Neural progenitor cell (in vitro differentiated cells): ENCODE measurements at regions not wholly inside any gene's neighbourhood (a gene's known extent, or its start where the extent isn't known, plus 50 kb on each side); places are given as distances from the start of the nearest gene placed in this dataset.

Experiments used
- DNase-seq: peaks from one replicate; pipeline ENCODE4 v3.0.0-alpha.2; 2016; ENCODE audit warnings: low spot score
- H2AFZ ChIP-seq: fragments of 200-600 bp; sonication (generic); replicated peaks from 2 replicates; pipeline ENCODE4 v1.6.1; 2016; ENCODE audit warnings: antibody characterized with exemption
- H3F3A ChIP-seq: fragments of 200-600 bp; sonication (generic); 2 replicates; pipeline ENCODE4 v1.6.1; 2016; ENCODE audit warnings: antibody characterized with exemption, low read depth
- H3K27ac ChIP-seq: fragments of 200-600 bp; sonication (generic); 2 replicates; pipeline ENCODE4 v1.5.1; 2016; ENCODE audit warnings: mild to moderate bottlenecking
- H3K27me3 ChIP-seq: fragments of 200-600 bp; sonication (generic); 2 replicates; pipeline ENCODE4 v1.6.1; 2016; ENCODE audit warnings: mild to moderate bottlenecking, moderate library complexity
- H3K36me3 ChIP-seq: fragments of 200-600 bp; sonication (generic); 2 replicates; pipeline ENCODE4 v1.5.1; 2016
- H3K4me1 ChIP-seq: fragments of 200-600 bp; sonication (generic); 2 replicates; pipeline ENCODE4 v1.6.1; 2016; ENCODE audit warnings: mixed run types
- H3K4me2 ChIP-seq: fragments of 200-600 bp; sonication (generic); 2 replicates; pipeline ENCODE4 v1.6.1; 2016
- H3K4me3 ChIP-seq: fragments of 200-600 bp; sonication (generic); 2 replicates; pipeline ENCODE4 v1.5.1; 2016
- H3K79me2 ChIP-seq: fragments of 200-600 bp; sonication (generic); 2 replicates; pipeline ENCODE4 v1.6.1; 2016; ENCODE audit warnings: low read depth
- H3K9ac ChIP-seq: fragments of 200-600 bp; sonication (generic); 2 replicates; pipeline ENCODE4 v1.6.1; 2016
- H3K9me3 ChIP-seq: fragments of 200-600 bp; sonication (generic); 2 replicates; pipeline ENCODE4 v1.5.1; 2016; ENCODE audit warnings: low read depth
- H4K20me1 ChIP-seq: fragments of 200-600 bp; sonication (generic); 2 replicates; pipeline ENCODE4 v1.6.1; 2016; ENCODE audit warnings: low read depth
- H3K27ac Mint-ChIP-seq: 3 replicates; pipeline ENCODE4 v1.8.0; 2021; ENCODE audit warnings: mixed read lengths
- H3K27me3 Mint-ChIP-seq: 2 replicates; pipeline ENCODE4 v1.8.0; 2022; ENCODE audit warnings: low read depth, mild to moderate bottlenecking, inconsistent platforms, moderate library complexity, mixed read lengths; ENCODE audit not compliant: insufficient read depth
- H3K36me3 Mint-ChIP-seq: 3 replicates; pipeline ENCODE4 v1.8.0; 2021; ENCODE audit warnings: mixed read lengths
- H3K4me1 Mint-ChIP-seq: 3 replicates; pipeline ENCODE4 v1.8.0; 2021; ENCODE audit warnings: mixed read lengths
- H3K4me3 Mint-ChIP-seq: 3 replicates; pipeline ENCODE4 v1.8.0; 2021; ENCODE audit warnings: mild to moderate bottlenecking, moderate library complexity, mixed read lengths
- H3K9me3 Mint-ChIP-seq: 3 replicates; pipeline ENCODE4 v1.8.0; 2020; ENCODE audit warnings: mixed read lengths
- EZH2 ChIP-seq: fragments of 200-600 bp; sonication (generic); IDR thresholded peaks from 2 replicates; pipeline ENCODE4 v1.6.1; 2017; ENCODE audit warnings: antibody characterized with exemption, mild to moderate bottlenecking, moderate library complexity
- EZH2phosphoT487 ChIP-seq: fragments of 200-600 bp; sonication (generic); IDR thresholded peaks from 2 replicates; pipeline ENCODE4 v1.6.1; 2017; ENCODE audit warnings: antibody characterized with exemption
- TF ChIP-seq, protein P1 (sequence below): fragments of 200-600 bp; sonication (generic); IDR thresholded peaks from 2 replicates; pipeline ENCODE4 v1.5.1; 2017; ENCODE audit warnings: antibody characterized with exemption, mild to moderate bottlenecking

DNA sequence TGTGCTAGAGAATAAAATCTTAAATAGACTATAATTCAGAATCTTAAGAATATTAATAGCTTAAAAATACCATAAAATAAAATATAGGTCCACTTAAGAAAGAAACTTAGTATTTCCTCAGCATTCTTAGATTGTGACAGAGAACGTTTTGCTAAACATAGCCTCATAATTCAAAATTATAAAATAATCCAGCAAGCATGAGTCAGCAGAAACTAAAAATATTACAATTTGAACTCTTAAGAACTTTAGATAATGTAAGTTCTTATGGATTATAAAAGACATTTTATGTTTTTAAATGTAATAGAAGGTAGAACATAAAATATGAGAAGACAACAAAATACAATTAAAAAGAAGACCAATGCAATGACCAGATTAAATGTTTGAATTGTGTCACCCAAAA is 164.5 kb upstream of the MC4R start:
- no peak overlapping the region for H3K4me3 Mint-ChIP-seq
- no peak overlapping the region for H2AFZ ChIP-seq
- H3K9me3 ChIP-seq, result no peaks in the 10 kb centered on the region
- H3K27me3 Mint-ChIP-seq, result no peaks in the 10 kb centered on the region
- no peak overlapping the region for H3K4me3 ChIP-seq
- no peak overlapping the region for H3K4me2 ChIP-seq
- no peak overlapping the region for H3K27ac Mint-ChIP-seq
- no peaks in the 10 kb centered on the region for H3K36me3 Mint-ChIP-seq
- H3K27ac ChIP-seq, result no peak overlapping the region
- no peak for TF ChIP-seq EZH2phosphoT487
- TF ChIP-seq EZH2, result no peak
- TF ChIP-seq, protein P1, sequence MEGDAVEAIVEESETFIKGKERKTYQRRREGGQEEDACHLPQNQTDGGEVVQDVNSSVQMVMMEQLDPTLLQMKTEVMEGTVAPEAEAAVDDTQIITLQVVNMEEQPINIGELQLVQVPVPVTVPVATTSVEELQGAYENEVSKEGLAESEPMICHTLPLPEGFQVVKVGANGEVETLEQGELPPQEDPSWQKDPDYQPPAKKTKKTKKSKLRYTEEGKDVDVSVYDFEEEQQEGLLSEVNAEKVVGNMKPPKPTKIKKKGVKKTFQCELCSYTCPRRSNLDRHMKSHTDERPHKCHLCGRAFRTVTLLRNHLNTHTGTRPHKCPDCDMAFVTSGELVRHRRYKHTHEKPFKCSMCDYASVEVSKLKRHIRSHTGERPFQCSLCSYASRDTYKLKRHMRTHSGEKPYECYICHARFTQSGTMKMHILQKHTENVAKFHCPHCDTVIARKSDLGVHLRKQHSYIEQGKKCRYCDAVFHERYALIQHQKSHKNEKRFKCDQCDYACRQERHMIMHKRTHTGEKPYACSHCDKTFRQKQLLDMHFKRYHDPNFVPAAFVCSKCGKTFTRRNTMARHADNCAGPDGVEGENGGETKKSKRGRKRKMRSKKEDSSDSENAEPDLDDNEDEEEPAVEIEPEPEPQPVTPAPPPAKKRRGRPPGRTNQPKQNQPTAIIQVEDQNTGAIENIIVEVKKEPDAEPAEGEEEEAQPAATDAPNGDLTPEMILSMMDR, result no peak
- no peaks in the 10 kb centered on the region for H3K9me3 Mint-ChIP-seq
- no peaks in the 10 kb centered on the region for H3K4me1 Mint-ChIP-seq
- no peak for DNase-seq
- no peaks in the 10 kb centered on the region for H3K4me1 ChIP-seq
- H4K20me1 ChIP-seq, result no peaks in the 10 kb centered on the region
- no peaks in the 10 kb centered on the region for H3K79me2 ChIP-seq
- H3K9ac ChIP-seq, result no peak overlapping the region
- H3F3A ChIP-seq, result no peaks in the 10 kb centered on the region
- H3K27me3 ChIP-seq, result no peaks in the 10 kb centered on the region
- no peaks in the 10 kb centered on the region for H3K36me3 ChIP-seq

DNA sequence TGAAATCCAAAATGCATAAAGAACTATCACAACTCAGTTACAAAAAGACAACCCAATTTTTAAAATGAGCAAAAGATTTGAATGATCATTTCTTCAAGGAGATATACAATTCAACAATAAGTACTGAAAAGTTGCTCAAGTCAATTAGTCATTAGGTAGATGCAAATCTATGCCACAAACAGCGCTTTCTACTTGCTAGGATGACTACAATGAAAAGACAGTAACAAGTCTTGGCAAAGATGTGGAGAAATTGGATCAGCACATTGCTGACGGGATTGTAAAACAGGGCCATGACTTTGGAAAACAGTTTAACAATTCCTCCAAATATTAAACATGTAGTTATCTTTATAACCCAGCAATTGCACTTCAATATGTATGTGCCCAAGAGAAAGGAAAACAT is 166.3 kb upstream of the MC4R start:
- Mint-ChIP-seq H3K27ac (no peak overlapping the region), H3K27me3 (no peaks in the 10 kb centered on the region), H3K4me3 (no peak overlapping the region), H3K4me1 (no peaks in the 10 kb centered on the region), H3K36me3 (no peaks in the 10 kb centered on the region), H3K9me3 (no peaks in the 10 kb centered on the region)
- Histone ChIP-seq H3K4me3 (no peak overlapping the region), H2AFZ (no peak overlapping the region), H3K36me3 (no peaks in the 10 kb centered on the region), H3K27me3 (no peaks in the 10 kb centered on the region), H3K27ac (no peak overlapping the region), H3F3A (no peaks in the 10 kb centered on the region), H4K20me1 (no peaks in the 10 kb centered on the region), H3K79me2 (no peaks in the 10 kb centered on the region), H3K4me1 (no peaks in the 10 kb centered on the region), H3K9ac (no peak overlapping the region), H3K4me2 (no peak overlapping the region), H3K9me3 (no peaks in the 10 kb centered on the region)
- no peak for DNase-seq
- TF ChIP-seq, protein P1, result no peak
- TF ChIP-seq EZH2phosphoT487, result no peak
- TF ChIP-seq EZH2, result no peak

DNA sequence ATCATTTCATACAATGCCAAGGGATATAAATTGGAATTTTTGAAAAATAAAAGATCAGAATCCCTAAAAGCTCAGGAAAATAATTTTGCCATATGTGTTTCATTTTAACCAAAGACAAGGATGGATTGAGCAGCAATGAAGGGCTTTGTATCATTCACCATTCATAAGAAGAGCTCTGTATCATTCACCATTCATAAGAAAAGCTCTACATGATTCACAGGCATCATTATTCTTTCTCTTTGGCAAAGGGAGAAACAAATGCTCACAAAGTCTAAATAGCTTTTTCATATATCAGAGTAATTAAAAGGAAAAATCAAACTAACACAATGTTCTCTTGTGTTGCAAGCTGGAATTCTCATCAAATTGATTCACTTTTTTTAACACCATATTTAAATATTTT is 169.1 kb upstream of the MC4R start:
- H3K4me3 ChIP-seq, result no peak overlapping the region
- no peaks in the 10 kb centered on the region for H4K20me1 ChIP-seq
- no peaks in the 10 kb centered on the region for H3K79me2 ChIP-seq
- no peaks in the 10 kb centered on the region for H3K36me3 Mint-ChIP-seq
- no peaks in the 10 kb centered on the region for H3K9me3 Mint-ChIP-seq
- H3K4me1 Mint-ChIP-seq, result no peaks in the 10 kb centered on the region
- H3F3A ChIP-seq, result no peaks in the 10 kb centered on the region
- no peaks in the 10 kb centered on the region for H3K4me1 ChIP-seq
- no peak overlapping the region for H3K9ac ChIP-seq
- no peak overlapping the region for H3K27ac Mint-ChIP-seq
- no peak overlapping the region for H3K4me2 ChIP-seq
- DNase-seq, result no peak
- no peaks in the 10 kb centered on the region for H3K27me3 Mint-ChIP-seq
- H3K27me3 ChIP-seq, result no peaks in the 10 kb centered on the region
- no peak overlapping the region for H3K27ac ChIP-seq
- H3K4me3 Mint-ChIP-seq, result no peak overlapping the region
- TF ChIP-seq EZH2phosphoT487 (no peak), EZH2 (no peak)
- TF ChIP-seq, protein P1, result no peak
- H3K36me3 ChIP-seq, result no peaks in the 10 kb centered on the region
- H3K9me3 ChIP-seq, result no peaks in the 10 kb centered on the region
- H2AFZ ChIP-seq, result no peak overlapping the region

DNA sequence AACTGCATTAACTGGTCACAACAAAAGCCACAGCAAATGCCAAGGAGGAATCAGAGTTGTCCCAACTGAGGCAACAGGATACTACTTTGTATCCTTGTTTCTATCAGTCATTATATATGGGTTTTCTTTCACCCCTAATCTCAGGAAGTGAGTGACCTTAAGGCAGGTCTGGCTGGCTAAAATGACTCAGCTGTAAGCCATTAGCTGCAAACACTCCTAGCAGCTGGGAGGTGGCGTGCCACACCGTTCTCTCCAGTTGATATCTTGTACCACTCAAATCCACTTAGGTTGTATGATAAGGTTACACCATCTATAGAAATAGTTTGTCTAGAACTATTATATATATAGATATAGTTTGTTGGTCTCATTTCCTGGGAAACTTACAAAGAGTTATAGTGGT is 171.1 kb upstream of the MC4R start:
- H3K27me3 Mint-ChIP-seq, result no peaks in the 10 kb centered on the region
- no peaks in the 10 kb centered on the region for H3K27me3 ChIP-seq
- H3K4me2 ChIP-seq, result no peak overlapping the region
- no peak overlapping the region for H3K4me3 Mint-ChIP-seq
- no peak overlapping the region for H3K9ac ChIP-seq
- H3K4me1 ChIP-seq, result no peaks in the 10 kb centered on the region
- TF ChIP-seq EZH2phosphoT487, result no peak
- TF ChIP-seq EZH2, result no peak
- TF ChIP-seq, protein P1, result no peak
- no peaks in the 10 kb centered on the region for H3K36me3 ChIP-seq
- H3K27ac Mint-ChIP-seq, result no peak overlapping the region
- no peaks in the 10 kb centered on the region for H3K79me2 ChIP-seq
- no peak overlapping the region for H3K27ac ChIP-seq
- no peaks in the 10 kb centered on the region for H3K9me3 ChIP-seq
- no peaks in the 10 kb centered on the region for H3K36me3 Mint-ChIP-seq
- H3K4me3 ChIP-seq, result no peak overlapping the region
- no peaks in the 10 kb centered on the region for H3K9me3 Mint-ChIP-seq
- no peaks in the 10 kb centered on the region for H3F3A ChIP-seq
- no peaks in the 10 kb centered on the region for H4K20me1 ChIP-seq
- H3K4me1 Mint-ChIP-seq, result no peaks in the 10 kb centered on the region
- H2AFZ ChIP-seq, result no peak overlapping the region
- DNase-seq, result no peak
